GM12878 (cell line): ENCODE measurements at regions not wholly inside any gene's neighbourhood (a gene's known extent, or its start where the extent isn't known, plus 50 kb on each side); places are given as distances from the start of the nearest gene placed in this dataset.

ENCODE experiments used
- ATAC-seq: fragments of 200-7000 bp; cut with Tn5 transposase; 3 replicates; pipeline ENCODE4 v1.9.1; 2020; ENCODE audit warnings: mild to moderate bottlenecking, moderate library complexity
- BruUV-seq: library from RNA; stranded (reverse); fragments of 400-500 nt; replicated peaks from 2 replicates; lab custom pipeline; 2021; lab: Mats Ljungman, UMichigan
- CTCF ChIA-PET: fragments of 300-600 bp; sonication (Branson Sonifier 250); formaldehyde crosslinking; extraction: SDS; loops from one replicate; lab custom pipeline; 2021; ENCODE audit warnings: inconsistent platforms; lab: Yijun Ruan, JAX
- POLR2A ChIA-PET: fragments of 350-600 bp; formaldehyde crosslinking; extraction: SDS; loops from one replicate; lab custom pipeline; 2021; ENCODE audit warnings: inconsistent platforms; lab: Charles Lee
- RAD21 ChIA-PET: fragments of 300-600 bp; sonication (Branson Sonifier 250); formaldehyde crosslinking; loops from one replicate; lab custom pipeline; 2023; ENCODE audit warnings: antibody characterized with exemption; ENCODE audit not compliant: unreplicated experiment; lab: Charles Lee
- SMC1A ChIA-PET: fragments of 300-600 bp; sonication (Branson Sonifier 250); formaldehyde crosslinking; loops from one replicate; lab custom pipeline; 2023; ENCODE audit not compliant: unreplicated experiment, uncharacterized antibody; lab: Charles Lee
- DNase-seq: peaks from one replicate; pipeline ENCODE4 v3.0.0-alpha.2; 2011; ENCODE audit warnings: low read depth, low spot score
- FAIRE-seq: peaks from 3 replicates; lab custom pipeline; 2011; peaks lifted over from hg19 to GRCh38; lab: Jason Lieb, UNC
- H2AFZ ChIP-seq: 2 replicates; pipeline ENCODE4 v1.6.0; 2011; ENCODE audit warnings: low read depth, low read length, control low read depth; ENCODE audit not compliant: control insufficient read depth
- H3K27ac ChIP-seq: 2 replicates; pipeline ENCODE4 v1.5.1; 2011; ENCODE audit warnings: control low read depth; ENCODE audit not compliant: control insufficient read depth, insufficient read depth
- H3K27me3 ChIP-seq, 2 experiments: replicated peaks in 1 of 2; 2 replicates each; pipeline versions ENCODE4 v1.6.0 to v1.6.1; 2011; ENCODE audit warnings: low read length in 1 of 2; ENCODE audit not compliant: control insufficient read depth in 2 of 2, insufficient read depth in 2 of 2
- H3K36me3 ChIP-seq, 2 experiments: 2 replicates each; pipeline ENCODE4 v1.5.1; 2011; ENCODE audit warnings: low read length in 1 of 2; ENCODE audit not compliant: control insufficient read depth in 2 of 2, insufficient read depth in 2 of 2
- H3K4me1 ChIP-seq: 2 replicates; pipeline ENCODE4 v1.6.1; 2011; ENCODE audit warnings: mild to moderate bottlenecking, low read length, moderate library complexity, mixed read lengths; ENCODE audit not compliant: control insufficient read depth, insufficient read depth
- H3K4me2 ChIP-seq: 2 replicates; pipeline ENCODE4 v1.6.0; 2011; ENCODE audit warnings: control low read depth; ENCODE audit not compliant: control insufficient read depth, insufficient read depth
- H3K4me3 ChIP-seq: fragments of 200-600 bp; sonication (generic); 2 replicates; pipeline ENCODE4 v1.5.1; 2016
- H3K79me2 ChIP-seq: 2 replicates; pipeline ENCODE4 v1.6.0; 2011; ENCODE audit warnings: low read length; ENCODE audit not compliant: control insufficient read depth, insufficient read depth
- H3K9ac ChIP-seq: 2 replicates; pipeline ENCODE4 v1.8.0; 2011; ENCODE audit warnings: low read length, control low read depth, mixed read lengths; ENCODE audit not compliant: control insufficient read depth, insufficient read depth
- H3K9me3 ChIP-seq: replicated peaks from 3 replicates; pipeline ENCODE4 v1.5.1; 2011; ENCODE audit warnings: mild to moderate bottlenecking, low read length; ENCODE audit not compliant: control insufficient read depth, insufficient read depth
- H4K20me1 ChIP-seq: 2 replicates; pipeline ENCODE4 v1.6.0; 2011; ENCODE audit not compliant: control insufficient read depth, insufficient read depth
- CTCF ChIP-seq, 3 experiments: IDR thresholded peaks in 2 of 3; conservative IDR thresholded peaks in 1 of 3; 2 replicates each; pipeline ENCODE4 v1.5.1; 2011; ENCODE audit warnings: low read depth in 3 of 3, low read length in 3 of 3, mild to moderate bottlenecking in 3 of 3, control low read depth in 2 of 3, moderate library complexity in 2 of 3, inconsistent platforms in 1 of 3, mixed read lengths in 1 of 3; ENCODE audit not compliant: control insufficient read depth in 2 of 3, insufficient read depth in 1 of 3; ENCODE audit errors: extremely low read depth in 1 of 3
- ELK1 ChIP-seq: IDR thresholded peaks from 2 replicates; pipeline ENCODE4 v1.6.1; 2012; ENCODE audit warnings: low read depth, low read length, improper control_type of control experiment
- ZBTB4 ChIP-seq: fragments of 450-650 bp; formaldehyde crosslinking; IDR thresholded peaks from 2 replicates; pipeline ENCODE4 v1.4.0; 2022; ENCODE audit warnings: mild to moderate bottlenecking, moderate library complexity
- ZBTB40 ChIP-seq: fragments of 450-650 bp; IDR thresholded peaks from 2 replicates; pipeline ENCODE4 v1.6.1; 2016; ENCODE audit warnings: mild to moderate bottlenecking, moderate library complexity, borderline replicate concordance
- ZNF207 ChIP-seq: fragments of 450-650 bp; IDR thresholded peaks from 2 replicates; pipeline ENCODE4 v1.6.1; 2014; ENCODE audit warnings: antibody characterized with exemption, mild to moderate bottlenecking, borderline replicate concordance
- WGBS: methylation state at CpG from one replicate; pipeline ENCODE4 v1.1.6; 2016; ENCODE audit warnings: low lambda C conversion rate; ENCODE audit not compliant: insufficient replicate concordance, insufficient coverage; ENCODE audit errors: missing lambda C conversion rate; 5-methylcytosine and 5-hydroxymethylcytosine counted together
- in situ Hi-C: fragments of 300-500 bp; cut with MboI; formaldehyde crosslinking; loops from 9 replicates; pipeline ENCODE4 v1.14.3; 2018; ENCODE audit warnings: mixed read lengths
- intact Hi-C: fragments of 100-400 bp; cut with micrococcal nuclease; formaldehyde crosslinking; loops from one replicate; pipeline ENCODE4 v1.14.2; 2022; ENCODE audit not compliant: unreplicated experiment

GRCh38 chr1:17995480-17995879, 112.1 kb upstream of the IGSF21 start:
- Histone ChIP-seq H3K9me3 (no peaks in the 10 kb centered on the region), H2AFZ (no peak overlapping the region), H3K4me2 (no peak overlapping the region), H3K27ac (no peak overlapping the region), H4K20me1 (no peaks in the 10 kb centered on the region), H3K9ac (no peak overlapping the region), H3K27me3 (no peaks in the 10 kb centered on the region), H3K4me1 (peaks cover 2% of the 10 kb centered on the region), H3K36me3 (no peaks in the 10 kb centered on the region), H3K79me2 (no peaks in the 10 kb centered on the region), H3K4me3 (no peak overlapping the region)
- ChIA-PET RAD21 (no interaction called here), SMC1A (no interaction called here), CTCF (no interaction called here), POLR2A (no interaction called here)
- in situ Hi-C loops (no loop called here), intact Hi-C loops (no loop called here)
- DNase-seq (no peak), ATAC-seq (no peak), FAIRE-seq (no peak)
- WGBS: 6% methylated on average over 1 of the region's 1 CpG
- TF ChIP-seq ZBTB4 (CRISPR knock-in tag): no peak
- TF ChIP-seq ELK1: no peak
- BruUV-seq: no TSS peak

GRCh38 chr1:17998889-17999288, 108.7 kb upstream of the IGSF21 start:
- ChIA-PET POLR2A (no interaction called here), CTCF (no interaction called here), RAD21 (no interaction called here), SMC1A (no interaction called here)
- Histone ChIP-seq H3K9ac (no peak overlapping the region), H3K79me2 (no peaks in the 10 kb centered on the region), H3K4me3 (no peak overlapping the region), H3K9me3 (no peaks in the 10 kb centered on the region), H3K27me3 (no peaks in the 10 kb centered on the region; a peak in 1 of 4 replicates), H3K27ac (no peak overlapping the region), H4K20me1 (no peaks in the 10 kb centered on the region), H3K36me3 (no peaks in the 10 kb centered on the region), H2AFZ (no peak overlapping the region), H3K4me2 (no peak overlapping the region), H3K4me1 (peaks cover 4% of the 10 kb centered on the region)
- no peak for FAIRE-seq
- TF ChIP-seq CTCF (IDR thresholded peaks at IDR 0.05 in 2 of 3, conservative IDR thresholded peaks at IDR 0.05 in 1 of 3; ENCODE audit: control insufficient read depth in 2 of 3, extremely low read depth in 1 of 3, insufficient read depth in 1 of 3, low read depth in 3 of 3, low read length in 3 of 3) (peak in 2 of 3 experiments; percentile 19 to 29; a peak in 3 of 6 replicates), ZNF207 (no peak), ZBTB40 (no peak)
- DNase-seq: no peak
- peak; percentile 37; the same call in 1 of the 3 replicates for ATAC-seq
- intact Hi-C loops: no loop called here
- whole genome bisulfite sequencing: 5% methylated on average over 6 of the region's 6 CpGs
- no TSS peak for BruUV-seq
- in situ Hi-C loops: no loop called here
